ENCODE measurements at regions not wholly inside any gene's neighbourhood (a gene's known extent, or its start where the extent isn't known, plus 50 kb on each side); places are given as distances from the start of the nearest gene placed in this dataset.

- TF ChIP-seq, protein P1, sequence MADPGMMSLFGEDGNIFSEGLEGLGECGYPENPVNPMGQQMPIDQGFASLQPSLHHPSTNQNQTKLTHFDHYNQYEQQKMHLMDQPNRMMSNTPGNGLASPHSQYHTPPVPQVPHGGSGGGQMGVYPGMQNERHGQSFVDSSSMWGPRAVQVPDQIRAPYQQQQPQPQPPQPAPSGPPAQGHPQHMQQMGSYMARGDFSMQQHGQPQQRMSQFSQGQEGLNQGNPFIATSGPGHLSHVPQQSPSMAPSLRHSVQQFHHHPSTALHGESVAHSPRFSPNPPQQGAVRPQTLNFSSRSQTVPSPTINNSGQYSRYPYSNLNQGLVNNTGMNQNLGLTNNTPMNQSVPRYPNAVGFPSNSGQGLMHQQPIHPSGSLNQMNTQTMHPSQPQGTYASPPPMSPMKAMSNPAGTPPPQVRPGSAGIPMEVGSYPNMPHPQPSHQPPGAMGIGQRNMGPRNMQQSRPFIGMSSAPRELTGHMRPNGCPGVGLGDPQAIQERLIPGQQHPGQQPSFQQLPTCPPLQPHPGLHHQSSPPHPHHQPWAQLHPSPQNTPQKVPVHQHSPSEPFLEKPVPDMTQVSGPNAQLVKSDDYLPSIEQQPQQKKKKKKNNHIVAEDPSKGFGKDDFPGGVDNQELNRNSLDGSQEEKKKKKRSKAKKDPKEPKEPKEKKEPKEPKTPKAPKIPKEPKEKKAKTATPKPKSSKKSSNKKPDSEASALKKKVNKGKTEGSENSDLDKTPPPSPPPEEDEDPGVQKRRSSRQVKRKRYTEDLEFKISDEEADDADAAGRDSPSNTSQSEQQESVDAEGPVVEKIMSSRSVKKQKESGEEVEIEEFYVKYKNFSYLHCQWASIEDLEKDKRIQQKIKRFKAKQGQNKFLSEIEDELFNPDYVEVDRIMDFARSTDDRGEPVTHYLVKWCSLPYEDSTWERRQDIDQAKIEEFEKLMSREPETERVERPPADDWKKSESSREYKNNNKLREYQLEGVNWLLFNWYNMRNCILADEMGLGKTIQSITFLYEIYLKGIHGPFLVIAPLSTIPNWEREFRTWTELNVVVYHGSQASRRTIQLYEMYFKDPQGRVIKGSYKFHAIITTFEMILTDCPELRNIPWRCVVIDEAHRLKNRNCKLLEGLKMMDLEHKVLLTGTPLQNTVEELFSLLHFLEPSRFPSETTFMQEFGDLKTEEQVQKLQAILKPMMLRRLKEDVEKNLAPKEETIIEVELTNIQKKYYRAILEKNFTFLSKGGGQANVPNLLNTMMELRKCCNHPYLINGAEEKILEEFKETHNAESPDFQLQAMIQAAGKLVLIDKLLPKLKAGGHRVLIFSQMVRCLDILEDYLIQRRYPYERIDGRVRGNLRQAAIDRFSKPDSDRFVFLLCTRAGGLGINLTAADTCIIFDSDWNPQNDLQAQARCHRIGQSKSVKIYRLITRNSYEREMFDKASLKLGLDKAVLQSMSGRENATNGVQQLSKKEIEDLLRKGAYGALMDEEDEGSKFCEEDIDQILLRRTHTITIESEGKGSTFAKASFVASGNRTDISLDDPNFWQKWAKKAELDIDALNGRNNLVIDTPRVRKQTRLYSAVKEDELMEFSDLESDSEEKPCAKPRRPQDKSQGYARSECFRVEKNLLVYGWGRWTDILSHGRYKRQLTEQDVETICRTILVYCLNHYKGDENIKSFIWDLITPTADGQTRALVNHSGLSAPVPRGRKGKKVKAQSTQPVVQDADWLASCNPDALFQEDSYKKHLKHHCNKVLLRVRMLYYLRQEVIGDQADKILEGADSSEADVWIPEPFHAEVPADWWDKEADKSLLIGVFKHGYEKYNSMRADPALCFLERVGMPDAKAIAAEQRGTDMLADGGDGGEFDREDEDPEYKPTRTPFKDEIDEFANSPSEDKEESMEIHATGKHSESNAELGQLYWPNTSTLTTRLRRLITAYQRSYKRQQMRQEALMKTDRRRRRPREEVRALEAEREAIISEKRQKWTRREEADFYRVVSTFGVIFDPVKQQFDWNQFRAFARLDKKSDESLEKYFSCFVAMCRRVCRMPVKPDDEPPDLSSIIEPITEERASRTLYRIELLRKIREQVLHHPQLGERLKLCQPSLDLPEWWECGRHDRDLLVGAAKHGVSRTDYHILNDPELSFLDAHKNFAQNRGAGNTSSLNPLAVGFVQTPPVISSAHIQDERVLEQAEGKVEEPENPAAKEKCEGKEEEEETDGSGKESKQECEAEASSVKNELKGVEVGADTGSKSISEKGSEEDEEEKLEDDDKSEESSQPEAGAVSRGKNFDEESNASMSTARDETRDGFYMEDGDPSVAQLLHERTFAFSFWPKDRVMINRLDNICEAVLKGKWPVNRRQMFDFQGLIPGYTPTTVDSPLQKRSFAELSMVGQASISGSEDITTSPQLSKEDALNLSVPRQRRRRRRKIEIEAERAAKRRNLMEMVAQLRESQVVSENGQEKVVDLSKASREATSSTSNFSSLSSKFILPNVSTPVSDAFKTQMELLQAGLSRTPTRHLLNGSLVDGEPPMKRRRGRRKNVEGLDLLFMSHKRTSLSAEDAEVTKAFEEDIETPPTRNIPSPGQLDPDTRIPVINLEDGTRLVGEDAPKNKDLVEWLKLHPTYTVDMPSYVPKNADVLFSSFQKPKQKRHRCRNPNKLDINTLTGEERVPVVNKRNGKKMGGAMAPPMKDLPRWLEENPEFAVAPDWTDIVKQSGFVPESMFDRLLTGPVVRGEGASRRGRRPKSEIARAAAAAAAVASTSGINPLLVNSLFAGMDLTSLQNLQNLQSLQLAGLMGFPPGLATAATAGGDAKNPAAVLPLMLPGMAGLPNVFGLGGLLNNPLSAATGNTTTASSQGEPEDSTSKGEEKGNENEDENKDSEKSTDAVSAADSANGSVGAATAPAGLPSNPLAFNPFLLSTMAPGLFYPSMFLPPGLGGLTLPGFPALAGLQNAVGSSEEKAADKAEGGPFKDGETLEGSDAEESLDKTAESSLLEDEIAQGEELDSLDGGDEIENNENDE (IDR thresholded peaks at IDR 0.05; ENCODE audit: insufficient replicate concordance, low read length) = no peak
- no peak for TF ChIP-seq SAP30 (IDR thresholded peaks at IDR 0.05; ENCODE audit: insufficient read depth, insufficient replicate concordance, low read length)
- no peak for TF ChIP-seq CREB1 (IDR thresholded peaks at IDR 0.05)
- no peak for TF ChIP-seq SIRT6 (IDR thresholded peaks at IDR 0.05; ENCODE audit: low read length)
- no peak for TF ChIP-seq RBBP5 (IDR thresholded peaks at IDR 0.05; ENCODE audit: borderline replicate concordance, low read depth, low read length)
- no peak for TF ChIP-seq CEBPB (IDR thresholded peaks at IDR 0.05; ENCODE audit: low read depth, low read length)
- TF ChIP-seq TCF12 (IDR thresholded peaks at IDR 0.05; ENCODE audit: low read depth, low read length) = no peak
Measured at GRCh38 chr7:46663025-46663424, 742.0 kb upstream of the IGFBP3 start (continued).

All from H1 (cell line).